ENCODE measurements at regions not wholly inside any gene's neighbourhood (a gene's known extent, or its start where the extent isn't known, plus 50 kb on each side); places are given as distances from the start of the nearest gene placed in this dataset.
"Not testable (repeated sequence)": the region's sequence is repeated elsewhere in the genome, so short reads cannot be mapped to it uniquely, and the experiment has no call there.

GRCh38 chr21:19523746-19524145, 1120.2 kb upstream of the TMPRSS15 start:
- Mint-ChIP-seq H3K36me3 (no peaks in the 10 kb centered on the region), H3K27ac (no peak overlapping the region), H3K9me3 (no peaks in the 10 kb centered on the region), H3K4me1 (ENCODE audit: unreplicated experiment) (no peaks in the 10 kb centered on the region), H3K4me3 (no peak overlapping the region), H3K27me3 (no peaks in the 10 kb centered on the region)
- no peak for TF ChIP-seq CTCF (conservative IDR thresholded peaks at IDR 0.05)
- no peak for DNase-seq (ENCODE audit: extremely low spot score, unreplicated experiment)

- Mint-ChIP-seq H3K4me3 (no peak overlapping the region), H3K27me3 (no peaks in the 10 kb centered on the region), H3K4me1 (ENCODE audit: unreplicated experiment) (no peaks in the 10 kb centered on the region), H3K9me3 (no peaks in the 10 kb centered on the region), H3K27ac (no peak overlapping the region), H3K36me3 (no peaks in the 10 kb centered on the region)
- no peak for TF ChIP-seq CTCF (conservative IDR thresholded peaks at IDR 0.05)
- no peak for DNase-seq (ENCODE audit: extremely low spot score, unreplicated experiment)
Observed at GRCh38 chr21:19529031-19529430, 1125.4 kb upstream of the TMPRSS15 start.

GRCh38 chr21:19535356-19535755, 1131.8 kb upstream of the TMPRSS15 start:
- no peaks in the 10 kb centered on the region for H3K4me1 Mint-ChIP-seq (ENCODE audit: unreplicated experiment)
- no peaks in the 10 kb centered on the region for H3K27me3 Mint-ChIP-seq
- no peak for DNase-seq (ENCODE audit: extremely low spot score, unreplicated experiment)
- H3K4me3 Mint-ChIP-seq = no peak overlapping the region
- H3K36me3 Mint-ChIP-seq = no peaks in the 10 kb centered on the region
- no peaks in the 10 kb centered on the region for H3K9me3 Mint-ChIP-seq
- H3K27ac Mint-ChIP-seq = no peak overlapping the region
- no peak for TF ChIP-seq CTCF (conservative IDR thresholded peaks at IDR 0.05)

GRCh38 chr21:19537116-19537515, 1133.5 kb upstream of the TMPRSS15 start:
- Mint-ChIP-seq H3K4me3 (no peak overlapping the region), H3K27ac (no peak overlapping the region), H3K36me3 (no peaks in the 10 kb centered on the region), H3K27me3 (no peaks in the 10 kb centered on the region), H3K4me1 (ENCODE audit: unreplicated experiment) (peaks cover 8% of the 10 kb centered on the region), H3K9me3 (no peaks in the 10 kb centered on the region)
- DNase-seq (ENCODE audit: extremely low spot score, unreplicated experiment) = no peak
- no peak for TF ChIP-seq CTCF (conservative IDR thresholded peaks at IDR 0.05)

- Mint-ChIP-seq H3K27ac (no peak overlapping the region), H3K36me3 (no peaks in the 10 kb centered on the region), H3K4me3 (no peak overlapping the region), H3K27me3 (no peaks in the 10 kb centered on the region), H3K9me3 (peaks cover 15% of the 10 kb centered on the region), H3K4me1 (ENCODE audit: unreplicated experiment) (peaks cover 16% of the 10 kb centered on the region)
- TF ChIP-seq CTCF (conservative IDR thresholded peaks at IDR 0.05) = no peak
- no peak for DNase-seq (ENCODE audit: extremely low spot score, unreplicated experiment)
Observed at GRCh38 chr21:19540287-19540686, 1136.7 kb upstream of the TMPRSS15 start.

GRCh38 chr21:19541602-19542001, 1138.0 kb upstream of the TMPRSS15 start:
- Mint-ChIP-seq H3K9me3 (peaks cover 18% of the 10 kb centered on the region), H3K27ac (no peak overlapping the region), H3K27me3 (no peaks in the 10 kb centered on the region), H3K4me1 (ENCODE audit: unreplicated experiment) (peaks cover 16% of the 10 kb centered on the region), H3K36me3 (no peaks in the 10 kb centered on the region), H3K4me3 (no peak overlapping the region)
- DNase-seq (ENCODE audit: extremely low spot score, unreplicated experiment) = no peak
- TF ChIP-seq CTCF (conservative IDR thresholded peaks at IDR 0.05) = no peak

- not testable (repeated sequence) for H3K27me3 Mint-ChIP-seq; H3K36me3 Mint-ChIP-seq; H3K27ac Mint-ChIP-seq; H3K4me3 Mint-ChIP-seq; DNase-seq (ENCODE audit: extremely low spot score, unreplicated experiment)
- peaks cover 16% of the 10 kb centered on the region for H3K4me1 Mint-ChIP-seq (ENCODE audit: unreplicated experiment)
- peaks cover 18% of the 10 kb centered on the region for H3K9me3 Mint-ChIP-seq
Observed at GRCh38 chr21:19544493-19544892, 1140.9 kb upstream of the TMPRSS15 start.
